ENCODE measurements at regions not wholly inside any gene's neighbourhood (a gene's known extent, or its start where the extent isn't known, plus 50 kb on each side); places are given as distances from the start of the nearest gene placed in this dataset.

- TF ChIP-seq RAD21 (IDR thresholded peaks at IDR 0.05; ENCODE audit: low read length) (no peak), FOS (IDR thresholded peaks at IDR 0.05; ENCODE audit: low read depth, low read length) (no peak), POLR2A (IDR thresholded peaks at IDR 0.05; ENCODE audit: low read depth, low read length) (no peak), CEBPB (IDR thresholded peaks at IDR 0.05; ENCODE audit: low read depth, low read length) (no peak)
- TF ChIP-seq, protein P1, sequence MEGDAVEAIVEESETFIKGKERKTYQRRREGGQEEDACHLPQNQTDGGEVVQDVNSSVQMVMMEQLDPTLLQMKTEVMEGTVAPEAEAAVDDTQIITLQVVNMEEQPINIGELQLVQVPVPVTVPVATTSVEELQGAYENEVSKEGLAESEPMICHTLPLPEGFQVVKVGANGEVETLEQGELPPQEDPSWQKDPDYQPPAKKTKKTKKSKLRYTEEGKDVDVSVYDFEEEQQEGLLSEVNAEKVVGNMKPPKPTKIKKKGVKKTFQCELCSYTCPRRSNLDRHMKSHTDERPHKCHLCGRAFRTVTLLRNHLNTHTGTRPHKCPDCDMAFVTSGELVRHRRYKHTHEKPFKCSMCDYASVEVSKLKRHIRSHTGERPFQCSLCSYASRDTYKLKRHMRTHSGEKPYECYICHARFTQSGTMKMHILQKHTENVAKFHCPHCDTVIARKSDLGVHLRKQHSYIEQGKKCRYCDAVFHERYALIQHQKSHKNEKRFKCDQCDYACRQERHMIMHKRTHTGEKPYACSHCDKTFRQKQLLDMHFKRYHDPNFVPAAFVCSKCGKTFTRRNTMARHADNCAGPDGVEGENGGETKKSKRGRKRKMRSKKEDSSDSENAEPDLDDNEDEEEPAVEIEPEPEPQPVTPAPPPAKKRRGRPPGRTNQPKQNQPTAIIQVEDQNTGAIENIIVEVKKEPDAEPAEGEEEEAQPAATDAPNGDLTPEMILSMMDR (conservative IDR thresholded peaks at IDR 0.05; ENCODE audit: low read depth, low read length): no peak
Observed at GRCh38 chr5:107247427-107247826, 423.3 kb downstream of the EFNA5 start.

Measured in IMR-90 (cell line).